B cell (primary cell): ENCODE measurements at regions not wholly inside any gene's neighbourhood (a gene's known extent, or its start where the extent isn't known, plus 50 kb on each side); places are given as distances from the start of the nearest gene placed in this dataset.

Source experiments
- ATAC-seq: fragments of 200-7000 bp; cut with Tn5 transposase; one replicate; pipeline ENCODE4 v1.10.0; 2021; ENCODE audit warnings: low read depth, mild to moderate bottlenecking, moderate number of reproducible peaks, moderate library complexity
- CTCF ChIA-PET: fragments of 350-600 bp; sonication (Branson Sonifier 250); formaldehyde crosslinking; loops from one replicate; lab custom pipeline; 2021; ENCODE audit warnings: antibody characterized with exemption, inconsistent platforms; lab: Charles Lee
- POLR2A ChIA-PET: fragments of 350-600 bp; sonication (Branson Sonifier 250); formaldehyde crosslinking; loops from one replicate; lab custom pipeline; 2021; ENCODE audit warnings: antibody characterized with exemption; lab: Charles Lee
- DNase-seq: peaks from one replicate; pipeline ENCODE4 v3.0.0; 2013
- H2AFZ ChIP-seq: 2 replicates; pipeline ENCODE4 v1.6.1; 2012; ENCODE audit warnings: mild to moderate bottlenecking, low read depth, low read length; ENCODE audit not compliant: insufficient read depth, poor library complexity, severe bottlenecking
- H3K27ac ChIP-seq, 2 donors: 1 replicate in 1 of 2; 2 replicates in 1 of 2; pipeline ENCODE4 v1.5.1; 2012 to 2013; ENCODE audit warnings: low read length in 2 of 2, mild to moderate bottlenecking in 2 of 2, moderate library complexity in 1 of 2
- H3K27me3 ChIP-seq, 4 experiments: fragments of 200-600 bp in 1 of 4; sonication (generic) in 1 of 4; replicated peaks in 1 of 4; 1 replicate in 2 of 4; 2 replicates in 2 of 4; pipeline versions ENCODE4 v1.6.1 to v1.7.0; 2013 to 2016; ENCODE audit warnings: low read length in 3 of 4, mild to moderate bottlenecking in 2 of 4, mixed read lengths in 1 of 4, moderate library complexity in 1 of 4; ENCODE audit not compliant: insufficient read depth in 4 of 4, control insufficient read depth in 3 of 4; ENCODE audit errors: control extremely low read depth in 1 of 4
- H3K36me3 ChIP-seq, 2 experiments: replicated peaks in 1 of 2; 1 replicate in 1 of 2; 2 replicates in 1 of 2; pipeline versions ENCODE4 v1.6.1 to v1.7.1; 2013; ENCODE audit warnings: low read length in 1 of 2; ENCODE audit not compliant: insufficient read depth in 2 of 2, control insufficient read depth in 1 of 2; ENCODE audit errors: control extremely low read depth in 1 of 2, extremely low read depth in 1 of 2
- H3K4me1 ChIP-seq, 2 donors: fragments of 200-600 bp in 1 of 2; sonication (generic) in 1 of 2; 1 replicate in 1 of 2; 2 replicates in 1 of 2; pipeline versions ENCODE4 v1.5.1 to v1.6.1; 2013 to 2017; ENCODE audit warnings: low read length in 2 of 2; ENCODE audit not compliant: control insufficient read depth in 2 of 2, insufficient read depth in 2 of 2
- H3K4me2 ChIP-seq: replicated peaks from 2 replicates; pipeline ENCODE3; 2012; ENCODE audit warnings: mild to moderate bottlenecking, low read depth, low read length; ENCODE audit not compliant: poor library complexity, severe bottlenecking
- H3K4me3 ChIP-seq, 5 experiments: fragments of 200-600 bp in 1 of 5; sonication (generic) in 1 of 5; 1 replicate in 3 of 5; 2 replicates in 2 of 5; pipeline versions ENCODE4 v1.5.1 to v1.7.0; 2011 to 2016; ENCODE audit warnings: low read length in 4 of 5, mild to moderate bottlenecking in 4 of 5, low read depth in 2 of 5, control low read depth in 1 of 5, moderate library complexity in 1 of 5; ENCODE audit not compliant: insufficient read depth in 1 of 5; ENCODE audit errors: control extremely low read depth in 1 of 5, extremely low read depth in 1 of 5
- H3K79me2 ChIP-seq: fragments of 200-600 bp; sonication (generic); one replicate; pipeline ENCODE4 v1.6.0; 2016; ENCODE audit warnings: low read length; ENCODE audit not compliant: control insufficient read depth, insufficient read depth
- H3K9ac ChIP-seq: fragments of 200-600 bp; sonication (generic); 2 replicates; pipeline ENCODE4 v1.6.1; 2017; ENCODE audit warnings: mild to moderate bottlenecking, low read length, moderate library complexity
- H3K9me3 ChIP-seq, 3 donors: one replicate each; pipeline versions ENCODE4 v1.6.1 to v1.7.1; 2013; ENCODE audit warnings: low read length in 2 of 3; ENCODE audit not compliant: control insufficient read depth in 2 of 3, insufficient read depth in 1 of 3; ENCODE audit errors: control extremely low read depth in 1 of 3
- H4K20me1 ChIP-seq: 2 replicates; pipeline ENCODE4 v1.6.0; 2012; ENCODE audit warnings: mild to moderate bottlenecking, low read length; ENCODE audit not compliant: insufficient read depth, control insufficient read depth, poor library complexity, severe bottlenecking
- H3K27ac Mint-ChIP-seq: one replicate; pipeline ENCODE4 v1.8.0; 2021; ENCODE audit warnings: mixed read lengths
- H3K27me3 Mint-ChIP-seq: one replicate; pipeline ENCODE4 v1.8.0; 2021; ENCODE audit warnings: mixed read lengths
- H3K4me1 Mint-ChIP-seq: one replicate; pipeline ENCODE4 v1.8.0; 2021; ENCODE audit warnings: mixed read lengths
- H3K4me3 Mint-ChIP-seq: one replicate; pipeline ENCODE4 v1.8.0; 2021; ENCODE audit warnings: mixed read lengths
- H3K9me3 Mint-ChIP-seq: one replicate; pipeline ENCODE4 v1.8.0; 2022; ENCODE audit warnings: mixed read lengths; ENCODE audit not compliant: insufficient read depth
- EZH2 ChIP-seq: IDR thresholded peaks from 2 replicates; pipeline ENCODE4 v1.6.1; 2012; ENCODE audit warnings: borderline replicate concordance, low read depth, mild to moderate bottlenecking, moderate library complexity, low read length; ENCODE audit not compliant: insufficient read depth, poor library complexity, severe bottlenecking
- WGBS: methylation state at CpG from one replicate; pipeline ENCODE4 v1.1.5; 2013; ENCODE audit warnings: missing lambda C conversion rate; ENCODE audit not compliant: insufficient coverage; 5-methylcytosine and 5-hydroxymethylcytosine counted together
- intact Hi-C: fragments of 100-400 bp; cut with micrococcal nuclease; formaldehyde crosslinking; loops from one replicate; pipeline ENCODE4 v1.10.0; 2022
- TF ChIP-seq, protein P1 (sequence below): fragments of 200-600 bp; IDR thresholded peaks from one replicate; pipeline ENCODE4 v1.8.0; 2022; ENCODE audit warnings: antibody characterized with exemption, mild to moderate bottlenecking

DNA sequence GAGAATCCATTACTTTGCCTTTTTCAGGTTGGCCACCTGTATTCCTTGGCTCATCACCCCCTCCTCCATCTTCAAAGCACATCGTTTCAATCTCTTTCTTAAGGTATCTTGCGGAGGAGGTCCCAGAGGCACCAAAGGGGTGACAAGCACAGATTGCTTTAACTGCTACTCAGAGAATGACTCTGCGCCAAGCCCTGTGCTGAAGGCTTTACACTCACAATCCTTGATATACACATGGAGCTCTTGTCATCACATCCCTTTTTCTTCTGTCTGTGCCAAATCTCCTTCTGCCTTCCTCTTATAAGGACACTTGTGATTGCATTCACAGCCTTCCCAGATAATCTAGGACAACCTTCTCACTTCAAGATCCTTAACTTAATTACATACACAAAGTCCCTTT is 134.7 kb upstream of the MAMLD1 start:
- H3K79me2 ChIP-seq: no peaks in the 10 kb centered on the region
- POLR2A ChIA-PET: no interaction called here
- H3K9ac ChIP-seq: no peak overlapping the region
- H3K36me3 ChIP-seq: no peaks in the 10 kb centered on the region
- H3K27me3 ChIP-seq: no peaks in the 10 kb centered on the region
- no peaks in the 10 kb centered on the region for H3K9me3 ChIP-seq
- no peak overlapping the region for H3K27ac ChIP-seq
- DNase-seq: no peak
- H3K4me1 ChIP-seq: no peaks in the 10 kb centered on the region
- no peaks in the 10 kb centered on the region for H4K20me1 ChIP-seq
- ATAC-seq: no peak
- H2AFZ ChIP-seq: no peak overlapping the region
- Mint-ChIP-seq H3K27ac (no peak overlapping the region), H3K27me3 (no peaks in the 10 kb centered on the region), H3K9me3 (no peaks in the 10 kb centered on the region), H3K4me3 (no peak overlapping the region), H3K4me1 (no peaks in the 10 kb centered on the region)
- intact Hi-C loops: no loop called here
- no peak overlapping the region for H3K4me3 ChIP-seq
- no peak for TF ChIP-seq EZH2
- TF ChIP-seq, protein P1, sequence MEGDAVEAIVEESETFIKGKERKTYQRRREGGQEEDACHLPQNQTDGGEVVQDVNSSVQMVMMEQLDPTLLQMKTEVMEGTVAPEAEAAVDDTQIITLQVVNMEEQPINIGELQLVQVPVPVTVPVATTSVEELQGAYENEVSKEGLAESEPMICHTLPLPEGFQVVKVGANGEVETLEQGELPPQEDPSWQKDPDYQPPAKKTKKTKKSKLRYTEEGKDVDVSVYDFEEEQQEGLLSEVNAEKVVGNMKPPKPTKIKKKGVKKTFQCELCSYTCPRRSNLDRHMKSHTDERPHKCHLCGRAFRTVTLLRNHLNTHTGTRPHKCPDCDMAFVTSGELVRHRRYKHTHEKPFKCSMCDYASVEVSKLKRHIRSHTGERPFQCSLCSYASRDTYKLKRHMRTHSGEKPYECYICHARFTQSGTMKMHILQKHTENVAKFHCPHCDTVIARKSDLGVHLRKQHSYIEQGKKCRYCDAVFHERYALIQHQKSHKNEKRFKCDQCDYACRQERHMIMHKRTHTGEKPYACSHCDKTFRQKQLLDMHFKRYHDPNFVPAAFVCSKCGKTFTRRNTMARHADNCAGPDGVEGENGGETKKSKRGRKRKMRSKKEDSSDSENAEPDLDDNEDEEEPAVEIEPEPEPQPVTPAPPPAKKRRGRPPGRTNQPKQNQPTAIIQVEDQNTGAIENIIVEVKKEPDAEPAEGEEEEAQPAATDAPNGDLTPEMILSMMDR: no peak
- CTCF ChIA-PET: no interaction called here
- no CpG with 5 or more reads among the region's 3 CpGs for WGBS
- H3K4me2 ChIP-seq: no peak overlapping the region

DNA sequence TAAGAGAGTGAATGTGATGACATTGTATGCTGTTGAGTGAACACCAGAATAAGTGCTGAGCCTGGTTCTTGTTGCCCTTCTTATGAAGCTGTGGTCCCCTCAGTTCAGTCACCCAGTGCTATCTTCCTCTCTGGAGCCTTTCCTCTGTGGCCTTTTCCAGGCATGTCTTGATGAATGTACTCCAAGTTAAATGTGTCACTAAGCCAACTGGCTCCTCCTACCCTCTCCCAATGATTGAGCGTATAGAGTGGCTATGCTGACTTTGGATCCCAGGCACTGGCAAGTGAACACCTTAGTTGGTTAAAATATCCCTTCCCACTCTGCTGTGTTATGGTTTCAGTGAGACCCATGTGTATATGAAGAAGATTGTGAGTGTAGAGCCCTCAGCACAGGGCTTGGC is 134.1 kb upstream of the MAMLD1 start:
- DNase-seq (no peak), ATAC-seq (no peak)
- Histone ChIP-seq H3K4me1 (no peaks in the 10 kb centered on the region), H3K4me2 (no peak overlapping the region), H3K27me3 (no peaks in the 10 kb centered on the region), H2AFZ (no peak overlapping the region), H3K4me3 (no peak overlapping the region), H3K36me3 (no peaks in the 10 kb centered on the region), H4K20me1 (no peaks in the 10 kb centered on the region), H3K9me3 (no peaks in the 10 kb centered on the region), H3K27ac (no peak overlapping the region), H3K9ac (no peak overlapping the region), H3K79me2 (no peaks in the 10 kb centered on the region)
- POLR2A ChIA-PET: no interaction called here
- intact Hi-C loops: no loop called here
- CTCF ChIA-PET: no interaction called here
- Mint-ChIP-seq H3K27ac (no peak overlapping the region), H3K9me3 (no peaks in the 10 kb centered on the region), H3K4me3 (no peak overlapping the region), H3K27me3 (no peaks in the 10 kb centered on the region), H3K4me1 (no peaks in the 10 kb centered on the region)
- TF ChIP-seq, protein P1: no peak
- TF ChIP-seq EZH2: no peak
- WGBS: no CpG with 5 or more reads among the region's 1 CpG
